ENCODE measurements at regions not wholly inside any gene's neighbourhood (a gene's known extent, or its start where the extent isn't known, plus 50 kb on each side); places are given as distances from the start of the nearest gene placed in this dataset.

- no peak overlapping the region for H2BK15ac ChIP-seq (ENCODE audit: low read length)
- DNase-seq (ENCODE audit: low read depth in 1 of 2, low spot score in 2 of 2) (no peak), FAIRE-seq (no peak)
- no peaks in the 10 kb centered on the region for H3K23me2 ChIP-seq (ENCODE audit: low read depth, low read length)
- H3K36me3 ChIP-seq (ENCODE audit: control insufficient read depth in 2 of 4, insufficient read depth in 4 of 4, low read length in 3 of 4) = no peaks in the 10 kb centered on the region
- ChIA-PET POLR2A (ENCODE audit: partially characterized antibody) (no interaction called here), CTCF (ENCODE audit: partially characterized antibody) (interaction anchor here (0.6 to 0.7 kb wide), 2 partner anchors 12 to 626 kb away, joined by 3 read pairs; no protein-coding TSS in a partner anchor)
- no peak overlapping the region for H4K91ac ChIP-seq (replicated peaks; ENCODE audit: insufficient read length, low read length)
- no peaks in the 10 kb centered on the region for H4K20me1 ChIP-seq (replicated peaks in 1 of 2; ENCODE audit: control insufficient read depth in 1 of 2, insufficient read depth in 2 of 2, low read length in 2 of 2)
- no peak overlapping the region for H2BK5ac ChIP-seq (ENCODE audit: low read depth, low read length)
- H3K23ac ChIP-seq (ENCODE audit: insufficient read length) = no peak overlapping the region
- no peak overlapping the region for H3K9ac ChIP-seq (replicated peaks in 1 of 4; ENCODE audit: extremely low read depth in 1 of 4, low read depth in 3 of 4, low read length in 3 of 4)
- H3K79me2 ChIP-seq (ENCODE audit: control insufficient read depth in 1 of 2, insufficient read depth in 2 of 2, low read length in 2 of 2) = no peaks in the 10 kb centered on the region
- no peak overlapping the region for H3K4me2 ChIP-seq (ENCODE audit: insufficient read depth in 1 of 2, low read depth in 2 of 2, low read length in 2 of 2)
- H2AFZ ChIP-seq (ENCODE audit: low read length) = no peak overlapping the region
- H3K4ac ChIP-seq (replicated peaks; ENCODE audit: insufficient read length, low read depth, low read length) = no peak overlapping the region
- H3K4me1 ChIP-seq (replicated peaks in 1 of 4; ENCODE audit: control insufficient read depth in 3 of 4, insufficient read depth in 4 of 4, low read length in 3 of 4) = no peaks in the 10 kb centered on the region
- H3K14ac ChIP-seq (ENCODE audit: insufficient read length) = no peak overlapping the region
- no peak overlapping the region for H3K18ac ChIP-seq (ENCODE audit: extremely low read depth, low read length)
- no peaks in the 10 kb centered on the region for H3K79me1 ChIP-seq (ENCODE audit: low read depth, low read length)
- H3K27me3 ChIP-seq (replicated peaks in 1 of 4; ENCODE audit: control insufficient read depth in 3 of 4, extremely low read depth in 1 of 4, insufficient read depth in 3 of 4, low read length in 3 of 4) = no peaks in the 10 kb centered on the region
- no peak overlapping the region for H3K4me3 ChIP-seq (ENCODE audit: extremely low read depth in 1 of 4, insufficient read depth in 2 of 4, low read depth in 3 of 4, low read length in 4 of 4)
- no peak overlapping the region for H2BK20ac ChIP-seq (ENCODE audit: low read length)
- TF ChIP-seq POU5F1 (IDR thresholded peaks at IDR 0.05; ENCODE audit: low read depth, low read length) = no peak
- no peak for TF ChIP-seq TEAD4 (IDR thresholded peaks at IDR 0.05; ENCODE audit: low read depth, low read length)
- no peak for TF ChIP-seq SIN3A (conservative IDR thresholded peaks at IDR 0.05 in 1 of 2, IDR thresholded peaks at IDR 0.05 in 1 of 2; ENCODE audit: low read depth in 1 of 2, low read length in 2 of 2)
- no peak for TF ChIP-seq HDAC2 (IDR thresholded peaks at IDR 0.05; ENCODE audit: borderline replicate concordance in 1 of 2, low read depth in 2 of 2, low read length in 2 of 2)
- no peak for TF ChIP-seq PHF8 (conservative IDR thresholded peaks at IDR 0.05; ENCODE audit: low read depth, low read length)
- no peak for TF ChIP-seq NRF1 (IDR thresholded peaks at IDR 0.05; ENCODE audit: low read depth, low read length)
- TF ChIP-seq TAF7 (optimal IDR thresholded peaks at IDR 0.05; ENCODE audit: borderline replicate concordance, low read depth, low read length) = no peak
- no peak overlapping the region for H3K56ac ChIP-seq (replicated peaks; ENCODE audit: insufficient read length, low read depth, low read length)
- no peak overlapping the region for H4K8ac ChIP-seq (ENCODE audit: extremely low read depth, insufficient read depth, low read length)
- no peak overlapping the region for H2AK5ac ChIP-seq (ENCODE audit: low read depth, low read length)
- 92% methylated on average over 7 of the region's 7 CpGs; no CpG with 5 or more reads in 1 of the 2 experiments for WGBS, 2 experiments (ENCODE audit: extremely low coverage in 1 of 2, insufficient coverage in 1 of 2, insufficient read length in 1 of 2, insufficient replicate concordance in 2 of 2, low coverage in 1 of 2, low lambda C conversion rate in 2 of 2, missing lambda C conversion rate in 1 of 2)
- no peak overlapping the region for H2BK12ac ChIP-seq (ENCODE audit: low read depth, low read length)
- no peak overlapping the region for H4K5ac ChIP-seq (ENCODE audit: insufficient read length, low read depth, low read length)
- H2BK120ac ChIP-seq (replicated peaks; ENCODE audit: low read depth, low read length) = no peak overlapping the region
- no peaks in the 10 kb centered on the region for H3K9me3 ChIP-seq (ENCODE audit: insufficient read depth in 2 of 2, low read depth in 1 of 2, low read length in 1 of 2)
- H3K27ac ChIP-seq (ENCODE audit: low read depth, low read length) = no peak overlapping the region
These were observed 683.7 kb upstream of the ID4 start for GRCh38 chr6:19153270-19153980.

All from H1 (cell line).